ENCODE measurements at regions not wholly inside any gene's neighbourhood (a gene's known extent, or its start where the extent isn't known, plus 50 kb on each side); places are given as distances from the start of the nearest gene placed in this dataset.

DNA sequence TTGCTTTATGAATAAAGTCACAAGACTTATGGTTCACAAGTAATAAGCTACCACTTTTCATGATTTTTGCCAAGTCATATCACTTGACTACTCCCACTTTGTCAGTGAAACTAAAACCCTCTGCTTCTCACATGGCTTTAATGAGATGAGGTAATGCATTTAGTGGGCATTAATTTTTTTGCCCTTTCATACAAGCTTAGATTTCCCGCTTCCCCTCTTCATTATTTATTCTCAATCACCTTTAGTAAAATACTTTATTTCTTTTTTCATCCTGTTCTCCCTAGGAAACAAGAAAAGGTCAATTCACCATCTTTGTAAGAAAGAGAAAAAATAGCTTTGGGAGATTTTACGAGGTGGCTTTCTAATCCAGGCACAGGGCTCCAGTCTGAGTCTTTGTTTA is 109.6 kb upstream of the STARD3NL start:
- Histone ChIP-seq H3K4me3 (ENCODE audit: low read length, poor library complexity, severe bottlenecking) (no peak overlapping the region), H3K4me1 (ENCODE audit: insufficient read depth, low read length, poor library complexity, severe bottlenecking) (no peaks in the 10 kb centered on the region), H2AFZ (ENCODE audit: low read length) (no peak overlapping the region), H3K9me2 (replicated peaks; ENCODE audit: low read depth, low read length) (no peaks in the 10 kb centered on the region), H3K9ac (ENCODE audit: low read depth, low read length, poor library complexity, severe bottlenecking) (no peak overlapping the region), H3K36me3 (ENCODE audit: insufficient read depth, low read length) (no peaks in the 10 kb centered on the region), H3F3A (ENCODE audit: low read depth) (no peaks in the 10 kb centered on the region), H3K4me2 (ENCODE audit: low read depth, low read length, poor library complexity, severe bottlenecking) (no peak overlapping the region), H3K79me2 (ENCODE audit: insufficient read depth, low read length) (no peaks in the 10 kb centered on the region), H3K27me3 (ENCODE audit: insufficient read depth, low read length, poor library complexity, severe bottlenecking) (no peaks in the 10 kb centered on the region), H3K9me3 (ENCODE audit: insufficient read depth, low read depth, low read length) (no peaks in the 10 kb centered on the region), H4K20me1 (ENCODE audit: insufficient read depth, low read length, poor library complexity, severe bottlenecking) (no peaks in the 10 kb centered on the region)
- TF ChIP-seq, protein P1, sequence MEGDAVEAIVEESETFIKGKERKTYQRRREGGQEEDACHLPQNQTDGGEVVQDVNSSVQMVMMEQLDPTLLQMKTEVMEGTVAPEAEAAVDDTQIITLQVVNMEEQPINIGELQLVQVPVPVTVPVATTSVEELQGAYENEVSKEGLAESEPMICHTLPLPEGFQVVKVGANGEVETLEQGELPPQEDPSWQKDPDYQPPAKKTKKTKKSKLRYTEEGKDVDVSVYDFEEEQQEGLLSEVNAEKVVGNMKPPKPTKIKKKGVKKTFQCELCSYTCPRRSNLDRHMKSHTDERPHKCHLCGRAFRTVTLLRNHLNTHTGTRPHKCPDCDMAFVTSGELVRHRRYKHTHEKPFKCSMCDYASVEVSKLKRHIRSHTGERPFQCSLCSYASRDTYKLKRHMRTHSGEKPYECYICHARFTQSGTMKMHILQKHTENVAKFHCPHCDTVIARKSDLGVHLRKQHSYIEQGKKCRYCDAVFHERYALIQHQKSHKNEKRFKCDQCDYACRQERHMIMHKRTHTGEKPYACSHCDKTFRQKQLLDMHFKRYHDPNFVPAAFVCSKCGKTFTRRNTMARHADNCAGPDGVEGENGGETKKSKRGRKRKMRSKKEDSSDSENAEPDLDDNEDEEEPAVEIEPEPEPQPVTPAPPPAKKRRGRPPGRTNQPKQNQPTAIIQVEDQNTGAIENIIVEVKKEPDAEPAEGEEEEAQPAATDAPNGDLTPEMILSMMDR (conservative IDR thresholded peaks at IDR 0.05; ENCODE audit: low read length): no peak
- TF ChIP-seq EZH2phosphoT487 (IDR thresholded peaks at IDR 0.05; ENCODE audit: borderline replicate concordance): no peak

- Histone ChIP-seq H3F3A (ENCODE audit: low read depth) (no peaks in the 10 kb centered on the region), H3K4me2 (ENCODE audit: low read depth, low read length, poor library complexity, severe bottlenecking) (no peak overlapping the region), H3K27me3 (ENCODE audit: insufficient read depth, low read length, poor library complexity, severe bottlenecking) (no peaks in the 10 kb centered on the region), H3K4me3 (ENCODE audit: low read length, poor library complexity, severe bottlenecking) (no peak overlapping the region), H3K9me2 (replicated peaks; ENCODE audit: low read depth, low read length) (no peaks in the 10 kb centered on the region), H3K9me3 (ENCODE audit: insufficient read depth, low read depth, low read length) (no peaks in the 10 kb centered on the region), H3K9ac (ENCODE audit: low read depth, low read length, poor library complexity, severe bottlenecking) (no peak overlapping the region), H2AFZ (ENCODE audit: low read length) (no peak overlapping the region), H4K20me1 (ENCODE audit: insufficient read depth, low read length, poor library complexity, severe bottlenecking) (no peaks in the 10 kb centered on the region), H3K36me3 (ENCODE audit: insufficient read depth, low read length) (no peaks in the 10 kb centered on the region), H3K79me2 (ENCODE audit: insufficient read depth, low read length) (no peaks in the 10 kb centered on the region), H3K4me1 (ENCODE audit: insufficient read depth, low read length, poor library complexity, severe bottlenecking) (no peaks in the 10 kb centered on the region)
- TF ChIP-seq EZH2phosphoT487 (IDR thresholded peaks at IDR 0.05; ENCODE audit: borderline replicate concordance): no peak
Measured at GRCh38 chr7:38069052-38069451, 109.0 kb upstream of the STARD3NL start.

DNA sequence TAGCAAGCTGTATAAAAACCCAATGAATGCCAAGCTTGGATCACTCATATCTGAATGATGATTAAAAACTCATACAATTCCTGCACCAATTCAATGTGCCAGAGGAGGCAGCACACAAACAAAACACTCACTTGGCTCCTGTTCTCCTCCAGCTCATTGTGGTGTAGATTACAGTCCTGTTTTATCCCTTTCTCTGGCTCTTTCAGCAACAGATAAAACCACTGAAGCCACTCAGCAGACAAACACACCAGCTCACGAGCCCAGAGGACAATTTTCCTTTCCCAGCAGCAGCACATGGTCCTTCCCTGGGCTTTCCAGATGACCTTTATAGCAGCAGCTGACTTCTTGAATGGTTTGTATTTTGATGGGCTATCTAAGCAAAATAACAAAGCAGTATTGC is 107.3 kb upstream of the STARD3NL start:
- H3F3A ChIP-seq (ENCODE audit: low read depth): no peaks in the 10 kb centered on the region
- H3K4me3 ChIP-seq (ENCODE audit: low read length, poor library complexity, severe bottlenecking): no peak overlapping the region
- no peaks in the 10 kb centered on the region for H3K36me3 ChIP-seq (ENCODE audit: insufficient read depth, low read length)
- TF ChIP-seq, protein P1 (conservative IDR thresholded peaks at IDR 0.05; ENCODE audit: low read length): peak; percentile 68
- TF ChIP-seq EZH2phosphoT487 (IDR thresholded peaks at IDR 0.05; ENCODE audit: borderline replicate concordance): no peak
- peak overlapping the region; percentile 79 for H2AFZ ChIP-seq (ENCODE audit: low read length)
- H3K9ac ChIP-seq (ENCODE audit: low read depth, low read length, poor library complexity, severe bottlenecking): no peak overlapping the region
- no peaks in the 10 kb centered on the region for H3K9me2 ChIP-seq (replicated peaks; ENCODE audit: low read depth, low read length)
- no peaks in the 10 kb centered on the region for H4K20me1 ChIP-seq (ENCODE audit: insufficient read depth, low read length, poor library complexity, severe bottlenecking)
- no peaks in the 10 kb centered on the region for H3K4me1 ChIP-seq (ENCODE audit: insufficient read depth, low read length, poor library complexity, severe bottlenecking)
- H3K4me2 ChIP-seq (ENCODE audit: low read depth, low read length, poor library complexity, severe bottlenecking): no peak overlapping the region
- H3K27me3 ChIP-seq (ENCODE audit: insufficient read depth, low read length, poor library complexity, severe bottlenecking): no peaks in the 10 kb centered on the region
- H3K79me2 ChIP-seq (ENCODE audit: insufficient read depth, low read length): no peaks in the 10 kb centered on the region
- no peaks in the 10 kb centered on the region for H3K9me3 ChIP-seq (ENCODE audit: insufficient read depth, low read depth, low read length)

DNA sequence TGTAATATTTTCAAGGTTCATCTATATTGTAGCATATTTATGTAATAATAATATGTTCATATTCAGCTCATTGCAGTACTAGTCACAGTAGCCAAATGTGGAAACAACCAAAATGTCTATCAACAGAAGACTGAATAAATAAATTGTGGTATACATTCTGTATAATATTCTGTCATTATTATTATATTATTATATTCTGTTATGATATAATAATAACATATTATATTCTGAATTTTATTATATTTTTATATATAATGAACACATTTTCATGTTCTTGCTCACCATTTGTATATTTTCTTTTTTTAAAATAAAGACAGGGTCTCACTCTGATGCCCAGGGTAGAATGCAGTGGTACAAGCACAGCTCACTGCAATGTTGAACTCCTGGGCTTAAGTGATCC is 91.2 kb upstream of the STARD3NL start:
- H3F3A ChIP-seq (ENCODE audit: low read depth): no peaks in the 10 kb centered on the region
- no peaks in the 10 kb centered on the region for H3K9me2 ChIP-seq (replicated peaks; ENCODE audit: low read depth, low read length)
- H2AFZ ChIP-seq (ENCODE audit: low read length): no peak overlapping the region
- H3K4me2 ChIP-seq (ENCODE audit: low read depth, low read length, poor library complexity, severe bottlenecking): no peak overlapping the region
- H3K27me3 ChIP-seq (ENCODE audit: insufficient read depth, low read length, poor library complexity, severe bottlenecking): no peaks in the 10 kb centered on the region
- no peak overlapping the region for H3K4me3 ChIP-seq (ENCODE audit: low read length, poor library complexity, severe bottlenecking)
- no peaks in the 10 kb centered on the region for H3K4me1 ChIP-seq (ENCODE audit: insufficient read depth, low read length, poor library complexity, severe bottlenecking)
- H3K36me3 ChIP-seq (ENCODE audit: insufficient read depth, low read length): no peaks in the 10 kb centered on the region
- H3K9ac ChIP-seq (ENCODE audit: low read depth, low read length, poor library complexity, severe bottlenecking): no peak overlapping the region
- H3K9me3 ChIP-seq (ENCODE audit: insufficient read depth, low read depth, low read length): no peaks in the 10 kb centered on the region
- no peaks in the 10 kb centered on the region for H4K20me1 ChIP-seq (ENCODE audit: insufficient read depth, low read length, poor library complexity, severe bottlenecking)
- H3K79me2 ChIP-seq (ENCODE audit: insufficient read depth, low read length): no peaks in the 10 kb centered on the region
- TF ChIP-seq, protein P1 (conservative IDR thresholded peaks at IDR 0.05; ENCODE audit: low read length): no peak
- no peak for TF ChIP-seq EZH2phosphoT487 (IDR thresholded peaks at IDR 0.05; ENCODE audit: borderline replicate concordance)
